BLaER1 (cell line): ENCODE measurements at regions not wholly inside any gene's neighbourhood (a gene's known extent, or its start where the extent isn't known, plus 50 kb on each side); places are given as distances from the start of the nearest gene placed in this dataset.

Source experiments
- H3K27ac ChIP-seq: shearing (Covaris generic); formaldehyde crosslinking; 2 replicates; pipeline ENCODE4 v1.8.1; 2022
- H3K27me3 ChIP-seq: shearing (Covaris generic); formaldehyde crosslinking; 2 replicates; pipeline ENCODE4 v1.8.1; 2022
- H3K36me3 ChIP-seq: shearing (Covaris generic); formaldehyde crosslinking; 2 replicates; pipeline ENCODE4 v1.8.1; 2022
- H3K4me1 ChIP-seq: shearing (Covaris generic); formaldehyde crosslinking; 2 replicates; pipeline ENCODE4 v1.8.1; 2022
- H3K4me2 ChIP-seq: shearing (Covaris generic); formaldehyde crosslinking; 2 replicates; pipeline ENCODE4 v1.8.1; 2022
- H3K4me3 ChIP-seq: shearing (Covaris generic); formaldehyde crosslinking; 2 replicates; pipeline ENCODE4 v1.8.1; 2022
- H3K9ac ChIP-seq: shearing (Covaris generic); formaldehyde crosslinking; 2 replicates; pipeline ENCODE4 v1.8.1; 2022
- H3K9me3 ChIP-seq: shearing (Covaris generic); formaldehyde crosslinking; 2 replicates; pipeline ENCODE4 v1.8.1; 2022
- H4K20me1 ChIP-seq: shearing (Covaris generic); formaldehyde crosslinking; 2 replicates; pipeline ENCODE4 v1.8.1; 2022
- Cebpa-rat ChIP-seq: shearing (Covaris generic); IDR thresholded peaks from 2 replicates; pipeline ENCODE4 v1.8.1; 2022

GRCh38 chr2:238724728-238725127, 123.2 kb upstream of the TWIST2 start:
- H3K4me2 ChIP-seq: no peak overlapping the region
- H3K4me3 ChIP-seq: no peak overlapping the region
- H3K4me1 ChIP-seq: no peaks in the 10 kb centered on the region
- H3K9me3 ChIP-seq: peaks cover 13% of the 10 kb centered on the region
- H3K27me3 ChIP-seq: no peaks in the 10 kb centered on the region
- no peaks in the 10 kb centered on the region for H3K36me3 ChIP-seq
- TF ChIP-seq Cebpa-rat: no peak
- H3K27ac ChIP-seq: no peak overlapping the region
- no peak overlapping the region for H3K9ac ChIP-seq
- H4K20me1 ChIP-seq: no peaks in the 10 kb centered on the region

GRCh38 chr2:238725298-238725697, 122.6 kb upstream of the TWIST2 start:
- no peak for TF ChIP-seq Cebpa-rat
- Histone ChIP-seq H3K27ac (no peak overlapping the region), H3K4me2 (no peak overlapping the region), H4K20me1 (no peaks in the 10 kb centered on the region), H3K4me1 (no peaks in the 10 kb centered on the region), H3K9ac (no peak overlapping the region), H3K4me3 (no peak overlapping the region), H3K27me3 (no peaks in the 10 kb centered on the region), H3K9me3 (peaks cover 13% of the 10 kb centered on the region), H3K36me3 (no peaks in the 10 kb centered on the region)

GRCh38 chr2:238726670-238727584, 121.0 kb upstream of the TWIST2 start:
- no peaks in the 10 kb centered on the region for H3K27me3 ChIP-seq
- no peak overlapping the region for H3K27ac ChIP-seq
- no peaks in the 10 kb centered on the region for H4K20me1 ChIP-seq
- TF ChIP-seq Cebpa-rat: no peak
- H3K4me2 ChIP-seq: no peak overlapping the region
- H3K4me3 ChIP-seq: no peak overlapping the region
- H3K9me3 ChIP-seq: peaks cover 13% of the 10 kb centered on the region
- H3K36me3 ChIP-seq: no peaks in the 10 kb centered on the region
- H3K4me1 ChIP-seq: no peaks in the 10 kb centered on the region
- no peak overlapping the region for H3K9ac ChIP-seq

- no peaks in the 10 kb centered on the region for H3K4me1 ChIP-seq
- H4K20me1 ChIP-seq: no peaks in the 10 kb centered on the region
- TF ChIP-seq Cebpa-rat: no peak
- H3K36me3 ChIP-seq: no peaks in the 10 kb centered on the region
- H3K4me3 ChIP-seq: no peak overlapping the region
- H3K9ac ChIP-seq: no peak overlapping the region
- H3K4me2 ChIP-seq: no peak overlapping the region
- peaks cover 6% of the 10 kb centered on the region for H3K9me3 ChIP-seq
- no peak overlapping the region for H3K27ac ChIP-seq
- H3K27me3 ChIP-seq: no peaks in the 10 kb centered on the region
Observed at GRCh38 chr2:238727585-238728329, 120.1 kb upstream of the TWIST2 start.

GRCh38 chr2:238728330-238729260, 119.3 kb upstream of the TWIST2 start:
- Histone ChIP-seq H3K4me1 (no peaks in the 10 kb centered on the region), H3K27me3 (no peaks in the 10 kb centered on the region), H3K4me2 (no peak overlapping the region), H3K9ac (no peak overlapping the region), H3K36me3 (no peaks in the 10 kb centered on the region), H3K9me3 (no peaks in the 10 kb centered on the region; the same call in 1 of the 2 replicates), H3K4me3 (no peak overlapping the region), H3K27ac (no peak overlapping the region), H4K20me1 (no peaks in the 10 kb centered on the region)
- no peak for TF ChIP-seq Cebpa-rat

GRCh38 chr2:238729261-238729935, 118.5 kb upstream of the TWIST2 start:
- H4K20me1 ChIP-seq: no peaks in the 10 kb centered on the region
- H3K4me1 ChIP-seq: no peaks in the 10 kb centered on the region
- H3K27me3 ChIP-seq: no peaks in the 10 kb centered on the region
- H3K36me3 ChIP-seq: no peaks in the 10 kb centered on the region
- no peaks in the 10 kb centered on the region; the same call in 1 of the 2 replicates for H3K9me3 ChIP-seq
- H3K9ac ChIP-seq: no peak overlapping the region
- H3K4me3 ChIP-seq: no peak overlapping the region
- TF ChIP-seq Cebpa-rat: no peak
- H3K27ac ChIP-seq: no peak overlapping the region
- H3K4me2 ChIP-seq: no peak overlapping the region

GRCh38 chr2:238730001-238730669, 117.8 kb upstream of the TWIST2 start:
- Histone ChIP-seq H3K9me3 (no peaks in the 10 kb centered on the region; the same call in 1 of the 2 replicates), H3K27ac (no peak overlapping the region), H3K4me3 (no peak overlapping the region), H3K9ac (no peak overlapping the region), H3K36me3 (no peaks in the 10 kb centered on the region), H4K20me1 (no peaks in the 10 kb centered on the region), H3K4me2 (no peak overlapping the region), H3K4me1 (no peaks in the 10 kb centered on the region), H3K27me3 (no peaks in the 10 kb centered on the region)
- no peak for TF ChIP-seq Cebpa-rat

- H3K4me1 ChIP-seq: no peaks in the 10 kb centered on the region
- no peak overlapping the region for H3K4me3 ChIP-seq
- no peaks in the 10 kb centered on the region; the same call in 1 of the 2 replicates for H3K9me3 ChIP-seq
- H3K27ac ChIP-seq: no peak overlapping the region
- H4K20me1 ChIP-seq: no peaks in the 10 kb centered on the region
- no peaks in the 10 kb centered on the region for H3K27me3 ChIP-seq
- TF ChIP-seq Cebpa-rat: no peak
- no peak overlapping the region for H3K4me2 ChIP-seq
- no peak overlapping the region for H3K9ac ChIP-seq
- H3K36me3 ChIP-seq: no peaks in the 10 kb centered on the region
Observed at GRCh38 chr2:238730881-238731280, 117.0 kb upstream of the TWIST2 start.
